HEK293 (cell line): ENCODE measurements at regions not wholly inside any gene's neighbourhood (a gene's known extent, or its start where the extent isn't known, plus 50 kb on each side); places are given as distances from the start of the nearest gene placed in this dataset.
A peak's percentile ranks its signal among the peaks of the same experiment; 100 is the strongest.

ENCODE experiments used
- CTCF ChIA-PET: fragments of 350-600 bp; formaldehyde crosslinking; extraction: SDS; loops from one replicate; lab custom pipeline; 2021; ENCODE audit warnings: antibody characterized with exemption; lab: Yijun Ruan, JAX
- POLR2A ChIA-PET: fragments of 300-600 bp; formaldehyde crosslinking; extraction: SDS; loops from one replicate; lab custom pipeline; 2020; ENCODE audit warnings: antibody characterized with exemption, inconsistent platforms; lab: Yijun Ruan, JAX
- H3K27ac ChIP-seq: fragments of 200-500 bp; sonication (Bioruptor generic); 2 replicates; pipeline ENCODE4 v1.5.1; 2014; ENCODE audit warnings: low read depth, low read length, control low read depth, inconsistent platforms; ENCODE audit errors: extremely low read depth
- H3K36me3 ChIP-seq, 2 experiments: fragments of 200-500 bp in 1 of 2; sonication (Bioruptor generic) in 1 of 2; 1 replicate in 1 of 2; 2 replicates in 1 of 2; pipeline ENCODE4 v1.5.1; 2014 to 2017; ENCODE audit warnings: inconsistent platforms in 2 of 2, low read length in 2 of 2; ENCODE audit not compliant: control insufficient read depth in 2 of 2, insufficient read depth in 1 of 2
- H3K4me1 ChIP-seq: fragments of 200-500 bp; sonication (Bioruptor generic); 2 replicates; pipeline ENCODE4 v1.5.1; 2014; ENCODE audit warnings: mild to moderate bottlenecking, low read length, inconsistent platforms; ENCODE audit not compliant: control insufficient read depth, insufficient read depth
- H3K4me3 ChIP-seq: 2 replicates; pipeline ENCODE4 v1.5.1; 2011; ENCODE audit warnings: low read depth, mild to moderate bottlenecking, control low read depth, low read length, moderate library complexity
- H3K9me3 ChIP-seq: fragments of 200-500 bp; sonication (Bioruptor generic); 2 replicates; pipeline ENCODE4 v1.5.1; 2014; ENCODE audit warnings: low read depth, low read length, inconsistent platforms; ENCODE audit not compliant: control insufficient read depth, insufficient read depth
- KLF1 ChIP-seq: fragments of 450-650 bp; formaldehyde crosslinking; IDR thresholded peaks from 2 replicates; pipeline ENCODE4 v1.5.1; 2016; ENCODE audit warnings: missing biosample characterization, missing genetic modification characterization
- SCRT1 ChIP-seq: fragments of 450-650 bp; formaldehyde crosslinking; IDR thresholded peaks from 2 replicates; pipeline ENCODE4 v1.5.1; 2016; ENCODE audit warnings: missing biosample characterization, missing genetic modification characterization, borderline replicate concordance
- ZFHX2 ChIP-seq: fragments of 450-650 bp; formaldehyde crosslinking; conservative IDR thresholded peaks from 2 replicates; pipeline ENCODE4 v1.5.1; 2016; ENCODE audit warnings: missing biosample characterization, missing genetic modification characterization
- ZNF169 ChIP-seq: fragments of 450-650 bp; formaldehyde crosslinking; IDR thresholded peaks from 2 replicates; pipeline ENCODE4 v1.5.1; 2016; ENCODE audit warnings: missing biosample characterization, missing genetic modification characterization
- ZNF510 ChIP-seq: fragments of 450-650 bp; formaldehyde crosslinking; IDR thresholded peaks from 2 replicates; pipeline ENCODE4 v1.5.1; 2018; ENCODE audit warnings: mild to moderate bottlenecking, missing genetic modification characterization, missing biosample characterization; ENCODE audit not compliant: insufficient replicate concordance
- ZNF585B ChIP-seq: fragments of 450-650 bp; formaldehyde crosslinking; IDR thresholded peaks from 2 replicates; pipeline ENCODE4 v1.5.1; 2016; ENCODE audit warnings: missing biosample characterization, missing genetic modification characterization
- ZNF610 ChIP-seq: fragments of 450-650 bp; formaldehyde crosslinking; IDR thresholded peaks from 2 replicates; pipeline ENCODE4 v1.5.1; 2016; ENCODE audit warnings: missing biosample characterization, missing genetic modification characterization, borderline replicate concordance
- ZNF654 ChIP-seq: fragments of 450-650 bp; formaldehyde crosslinking; IDR thresholded peaks from 2 replicates; pipeline ENCODE4 v1.5.1; 2016; ENCODE audit warnings: low read depth, missing biosample characterization, missing genetic modification characterization
- ZNF660 ChIP-seq: fragments of 450-650 bp; IDR thresholded peaks from 2 replicates; pipeline ENCODE4 v1.5.1; 2018; ENCODE audit warnings: missing biosample characterization, mild to moderate bottlenecking, missing genetic modification characterization
- ZNF670 ChIP-seq: fragments of 450-650 bp; formaldehyde crosslinking; IDR thresholded peaks from 2 replicates; pipeline ENCODE4 v1.5.1; 2016; ENCODE audit warnings: missing biosample characterization, missing genetic modification characterization, low read depth
- ZSCAN30 ChIP-seq: fragments of 450-650 bp; IDR thresholded peaks from 2 replicates; pipeline ENCODE4 v1.5.1; 2018; ENCODE audit warnings: missing biosample characterization, mild to moderate bottlenecking, missing genetic modification characterization, moderate library complexity
- TF ChIP-seq, protein P1 (sequence below): fragments of 450-650 bp; IDR thresholded peaks from 2 replicates; pipeline ENCODE4 v1.5.1; 2018; ENCODE audit warnings: missing biosample characterization, missing genetic modification characterization
- TF ChIP-seq, protein P2 (sequence below): fragments of 450-650 bp; formaldehyde crosslinking; IDR thresholded peaks from 2 replicates; pipeline ENCODE4 v1.5.1; 2016; ENCODE audit warnings: missing biosample characterization, missing genetic modification characterization
- TF ChIP-seq, protein P3 (sequence below): fragments of 450-650 bp; formaldehyde crosslinking; IDR thresholded peaks from 2 replicates; pipeline ENCODE4 v1.5.1; 2016; ENCODE audit warnings: missing biosample characterization, missing genetic modification characterization, low read depth
- TF ChIP-seq, protein P4 (sequence below): fragments of 450-650 bp; formaldehyde crosslinking; IDR thresholded peaks from 2 replicates; pipeline ENCODE4 v1.5.1; 2016; ENCODE audit warnings: missing biosample characterization, missing genetic modification characterization
- TF ChIP-seq, protein P5 (sequence below): fragments of 450-650 bp; formaldehyde crosslinking; conservative IDR thresholded peaks from 2 replicates; pipeline ENCODE4 v1.5.1; 2016; ENCODE audit warnings: low read depth, missing biosample characterization, missing genetic modification characterization

DNA sequence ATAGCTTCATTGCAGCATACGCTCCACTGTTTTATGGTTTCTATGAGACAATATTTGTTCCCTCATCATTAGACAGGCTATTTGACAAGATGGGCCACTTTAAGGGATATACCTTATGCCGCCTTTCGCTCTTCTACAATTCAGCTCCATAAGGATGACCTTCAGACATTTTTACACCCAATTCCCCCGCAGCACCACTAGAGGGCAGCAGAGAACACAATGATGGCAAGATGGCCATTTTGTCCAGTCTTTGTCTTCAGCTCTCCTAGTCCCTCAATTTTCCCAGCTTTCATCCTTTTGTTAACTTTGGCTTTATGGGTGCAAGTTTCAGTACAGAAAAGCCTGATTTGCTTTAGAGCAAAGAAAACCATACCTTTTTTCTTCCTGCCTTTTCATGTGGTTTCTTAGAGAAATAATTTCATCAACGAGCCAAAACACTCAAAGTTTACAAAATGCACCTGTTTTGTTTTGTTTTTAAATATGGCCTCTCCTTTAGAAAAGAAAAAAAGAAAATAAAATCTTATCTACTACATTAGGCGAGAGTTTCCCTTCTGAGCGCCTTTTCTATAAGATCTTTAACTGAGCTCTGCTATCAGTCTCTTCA lies 355.3 kb downstream of the TOX3 start (continued):
- no peak for TF ChIP-seq ZNF670
- peak; percentile 67 for TF ChIP-seq ZNF654 (tag by site-specific recombination)
- TF ChIP-seq ZNF510, result no peak
- TF ChIP-seq ZNF660 (tag by site-specific recombination), result peak; percentile 18; the same call in 1 of the 2 replicates

DNA sequence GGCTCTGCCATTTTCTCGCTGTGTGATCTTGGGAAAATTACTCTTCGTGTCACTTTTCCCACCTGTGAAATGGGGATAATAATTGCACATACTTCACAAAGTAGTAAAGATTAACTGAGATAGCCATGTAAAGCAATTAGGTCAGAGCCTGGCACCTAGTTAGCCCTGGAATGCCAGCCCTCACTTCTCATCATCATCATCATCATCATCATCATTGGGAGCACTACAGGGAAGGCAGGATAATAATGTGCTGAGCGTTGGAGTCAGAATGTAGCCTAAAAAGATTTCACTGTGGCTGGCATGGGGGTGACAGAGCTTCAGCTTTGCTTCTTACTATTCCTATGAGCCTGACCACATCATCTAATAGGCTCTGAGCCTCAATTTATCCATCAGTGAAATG lies 362.6 kb downstream of the TOX3 start:
- Histone ChIP-seq H3K4me3 (no peak overlapping the region), H3K36me3 (no peaks in the 10 kb centered on the region), H3K9me3 (no peaks in the 10 kb centered on the region), H3K4me1 (no peaks in the 10 kb centered on the region), H3K27ac (no peak overlapping the region)
- ChIA-PET CTCF (no interaction called here), POLR2A (no interaction called here)
- TF ChIP-seq, protein P1, sequence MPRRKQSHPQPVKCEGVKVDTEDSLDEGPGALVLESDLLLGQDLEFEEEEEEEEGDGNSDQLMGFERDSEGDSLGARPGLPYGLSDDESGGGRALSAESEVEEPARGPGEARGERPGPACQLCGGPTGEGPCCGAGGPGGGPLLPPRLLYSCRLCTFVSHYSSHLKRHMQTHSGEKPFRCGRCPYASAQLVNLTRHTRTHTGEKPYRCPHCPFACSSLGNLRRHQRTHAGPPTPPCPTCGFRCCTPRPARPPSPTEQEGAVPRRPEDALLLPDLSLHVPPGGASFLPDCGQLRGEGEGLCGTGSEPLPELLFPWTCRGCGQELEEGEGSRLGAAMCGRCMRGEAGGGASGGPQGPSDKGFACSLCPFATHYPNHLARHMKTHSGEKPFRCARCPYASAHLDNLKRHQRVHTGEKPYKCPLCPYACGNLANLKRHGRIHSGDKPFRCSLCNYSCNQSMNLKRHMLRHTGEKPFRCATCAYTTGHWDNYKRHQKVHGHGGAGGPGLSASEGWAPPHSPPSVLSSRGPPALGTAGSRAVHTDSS (tag by site-specific recombination), result 0 out of 2 replicates have a peak, but pooled peaks have one; percentile 29
- TF ChIP-seq KLF1 (tag by site-specific recombination), result no peak

DNA sequence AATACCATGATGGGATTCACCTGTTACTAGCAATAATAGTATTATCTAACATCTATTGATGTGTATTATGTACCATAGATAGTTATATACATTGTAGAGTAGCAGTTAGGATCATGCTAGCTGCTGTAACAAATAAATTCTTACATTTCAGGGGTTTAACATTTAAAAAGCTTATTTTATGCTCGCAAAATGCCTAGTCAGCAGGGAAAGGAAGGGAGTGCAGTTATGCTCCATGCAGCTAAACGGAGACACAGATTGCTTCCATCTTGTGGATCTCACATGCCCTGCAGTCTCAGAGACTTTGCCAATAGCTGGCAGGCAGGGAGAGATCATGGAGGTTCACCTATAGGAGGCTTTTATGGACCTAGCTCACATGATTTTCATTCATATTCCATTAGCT lies 364.1 kb downstream of the TOX3 start:
- CTCF ChIA-PET, result interaction anchor here (1.7 kb wide), 1 partner anchor 9 kb away, joined by 4 read pairs; no protein-coding TSS in a partner anchor
- Histone ChIP-seq H3K9me3 (no peaks in the 10 kb centered on the region), H3K27ac (no peak overlapping the region), H3K4me3 (no peak overlapping the region), H3K36me3 (no peaks in the 10 kb centered on the region), H3K4me1 (peaks cover 3% of the 10 kb centered on the region; the same call in 1 of the 2 replicates)
- POLR2A ChIA-PET, result no interaction called here
- TF ChIP-seq, protein P2, sequence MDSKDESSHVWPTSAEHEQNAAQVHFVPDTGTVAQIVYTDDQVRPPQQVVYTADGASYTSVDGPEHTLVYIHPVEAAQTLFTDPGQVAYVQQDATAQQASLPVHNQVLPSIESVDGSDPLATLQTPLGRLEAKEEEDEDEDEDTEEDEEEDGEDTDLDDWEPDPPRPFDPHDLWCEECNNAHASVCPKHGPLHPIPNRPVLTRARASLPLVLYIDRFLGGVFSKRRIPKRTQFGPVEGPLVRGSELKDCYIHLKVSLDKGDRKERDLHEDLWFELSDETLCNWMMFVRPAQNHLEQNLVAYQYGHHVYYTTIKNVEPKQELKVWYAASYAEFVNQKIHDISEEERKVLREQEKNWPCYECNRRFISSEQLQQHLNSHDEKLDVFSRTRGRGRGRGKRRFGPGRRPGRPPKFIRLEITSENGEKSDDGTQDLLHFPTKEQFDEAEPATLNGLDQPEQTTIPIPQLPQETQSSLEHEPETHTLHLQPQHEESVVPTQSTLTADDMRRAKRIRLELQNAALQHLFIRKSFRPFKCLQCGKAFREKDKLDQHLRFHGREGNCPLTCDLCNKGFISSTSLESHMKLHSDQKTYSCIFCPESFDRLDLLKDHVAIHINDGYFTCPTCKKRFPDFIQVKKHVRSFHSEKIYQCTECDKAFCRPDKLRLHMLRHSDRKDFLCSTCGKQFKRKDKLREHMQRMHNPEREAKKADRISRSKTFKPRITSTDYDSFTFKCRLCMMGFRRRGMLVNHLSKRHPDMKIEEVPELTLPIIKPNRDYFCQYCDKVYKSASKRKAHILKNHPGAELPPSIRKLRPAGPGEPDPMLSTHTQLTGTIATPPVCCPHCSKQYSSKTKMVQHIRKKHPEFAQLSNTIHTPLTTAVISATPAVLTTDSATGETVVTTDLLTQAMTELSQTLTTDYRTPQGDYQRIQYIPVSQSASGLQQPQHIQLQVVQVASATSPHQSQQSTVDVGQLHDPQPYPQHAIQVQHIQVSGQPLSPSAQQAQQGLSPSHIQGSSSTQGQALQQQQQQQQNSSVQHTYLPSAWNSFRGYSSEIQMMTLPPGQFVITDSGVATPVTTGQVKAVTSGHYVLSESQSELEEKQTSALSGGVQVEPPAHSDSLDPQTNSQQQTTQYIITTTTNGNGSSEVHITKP, result no peak
- no peak for TF ChIP-seq SCRT1 (tag by site-specific recombination)
- TF ChIP-seq, protein P3, sequence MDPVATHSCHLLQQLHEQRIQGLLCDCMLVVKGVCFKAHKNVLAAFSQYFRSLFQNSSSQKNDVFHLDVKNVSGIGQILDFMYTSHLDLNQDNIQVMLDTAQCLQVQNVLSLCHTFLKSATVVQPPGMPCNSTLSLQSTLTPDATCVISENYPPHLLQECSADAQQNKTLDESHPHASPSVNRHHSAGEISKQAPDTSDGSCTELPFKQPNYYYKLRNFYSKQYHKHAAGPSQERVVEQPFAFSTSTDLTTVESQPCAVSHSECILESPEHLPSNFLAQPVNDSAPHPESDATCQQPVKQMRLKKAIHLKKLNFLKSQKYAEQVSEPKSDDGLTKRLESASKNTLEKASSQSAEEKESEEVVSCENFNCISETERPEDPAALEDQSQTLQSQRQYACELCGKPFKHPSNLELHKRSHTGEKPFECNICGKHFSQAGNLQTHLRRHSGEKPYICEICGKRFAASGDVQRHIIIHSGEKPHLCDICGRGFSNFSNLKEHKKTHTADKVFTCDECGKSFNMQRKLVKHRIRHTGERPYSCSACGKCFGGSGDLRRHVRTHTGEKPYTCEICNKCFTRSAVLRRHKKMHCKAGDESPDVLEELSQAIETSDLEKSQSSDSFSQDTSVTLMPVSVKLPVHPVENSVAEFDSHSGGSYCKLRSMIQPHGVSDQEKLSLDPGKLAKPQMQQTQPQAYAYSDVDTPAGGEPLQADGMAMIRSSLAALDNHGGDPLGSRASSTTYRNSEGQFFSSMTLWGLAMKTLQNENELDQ, result no peak
- TF ChIP-seq ZNF169 (tag by site-specific recombination), result no peak
- TF ChIP-seq ZNF585B (tag by site-specific recombination), result no peak
- TF ChIP-seq ZFHX2 (tag by site-specific recombination), result no peak
- TF ChIP-seq, protein P4, sequence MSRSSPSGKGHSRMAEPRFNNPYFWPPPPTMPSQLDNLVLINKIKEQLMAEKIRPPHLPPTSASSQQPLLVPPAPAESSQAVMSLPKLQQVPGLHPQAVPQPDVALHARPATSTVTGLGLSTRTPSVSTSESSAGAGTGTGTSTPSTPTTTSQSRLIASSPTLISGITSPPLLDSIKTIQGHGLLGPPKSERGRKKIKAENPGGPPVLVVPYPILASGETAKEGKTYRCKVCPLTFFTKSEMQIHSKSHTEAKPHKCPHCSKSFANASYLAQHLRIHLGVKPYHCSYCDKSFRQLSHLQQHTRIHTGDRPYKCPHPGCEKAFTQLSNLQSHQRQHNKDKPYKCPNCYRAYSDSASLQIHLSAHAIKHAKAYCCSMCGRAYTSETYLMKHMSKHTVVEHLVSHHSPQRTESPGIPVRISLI (tag by site-specific recombination), result no peak
- TF ChIP-seq, protein P5, sequence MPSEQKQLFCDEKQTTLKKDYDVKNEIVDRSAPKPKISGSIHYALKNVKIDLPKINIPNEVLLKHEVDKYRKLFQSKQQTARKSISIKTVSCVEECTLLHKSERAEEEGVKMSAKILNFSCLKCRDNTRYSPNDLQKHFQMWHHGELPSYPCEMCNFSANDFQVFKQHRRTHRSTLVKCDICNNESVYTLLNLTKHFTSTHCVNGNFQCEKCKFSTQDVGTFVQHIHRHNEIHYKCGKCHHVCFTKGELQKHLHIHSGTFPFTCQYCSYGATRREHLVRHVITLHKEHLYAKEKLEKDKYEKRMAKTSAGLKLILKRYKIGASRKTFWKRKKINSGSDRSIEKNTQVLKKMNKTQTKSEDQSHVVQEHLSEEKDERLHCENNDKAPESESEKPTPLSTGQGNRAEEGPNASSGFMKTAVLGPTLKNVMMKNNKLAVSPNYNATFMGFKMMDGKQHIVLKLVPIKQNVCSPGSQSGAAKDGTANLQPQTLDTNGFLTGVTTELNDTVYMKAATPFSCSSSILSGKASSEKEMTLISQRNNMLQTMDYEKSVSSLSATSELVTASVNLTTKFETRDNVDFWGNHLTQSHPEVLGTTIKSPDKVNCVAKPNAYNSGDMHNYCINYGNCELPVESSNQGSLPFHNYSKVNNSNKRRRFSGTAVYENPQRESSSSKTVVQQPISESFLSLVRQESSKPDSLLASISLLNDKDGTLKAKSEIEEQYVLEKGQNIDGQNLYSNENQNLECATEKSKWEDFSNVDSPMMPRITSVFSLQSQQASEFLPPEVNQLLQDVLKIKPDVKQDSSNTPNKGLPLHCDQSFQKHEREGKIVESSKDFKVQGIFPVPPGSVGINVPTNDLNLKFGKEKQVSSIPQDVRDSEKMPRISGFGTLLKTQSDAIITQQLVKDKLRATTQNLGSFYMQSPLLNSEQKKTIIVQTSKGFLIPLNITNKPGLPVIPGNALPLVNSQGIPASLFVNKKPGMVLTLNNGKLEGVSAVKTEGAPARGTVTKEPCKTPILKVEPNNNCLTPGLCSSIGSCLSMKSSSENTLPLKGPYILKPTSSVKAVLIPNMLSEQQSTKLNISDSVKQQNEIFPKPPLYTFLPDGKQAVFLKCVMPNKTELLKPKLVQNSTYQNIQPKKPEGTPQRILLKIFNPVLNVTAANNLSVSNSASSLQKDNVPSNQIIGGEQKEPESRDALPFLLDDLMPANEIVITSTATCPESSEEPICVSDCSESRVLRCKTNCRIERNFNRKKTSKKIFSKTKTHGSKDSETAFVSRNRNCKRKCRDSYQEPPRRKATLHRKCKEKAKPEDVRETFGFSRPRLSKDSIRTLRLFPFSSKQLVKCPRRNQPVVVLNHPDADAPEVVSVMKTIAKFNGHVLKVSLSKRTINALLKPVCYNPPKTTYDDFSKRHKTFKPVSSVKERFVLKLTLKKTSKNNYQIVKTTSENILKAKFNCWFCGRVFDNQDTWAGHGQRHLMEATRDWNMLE (tag by site-specific recombination), result no peak
- TF ChIP-seq ZNF610 (tag by site-specific recombination), result no peak
- TF ChIP-seq ZSCAN30, result no peak
